Panc1 (cell line): ENCODE measurements at regions not wholly inside any gene's neighbourhood (a gene's known extent, or its start where the extent isn't known, plus 50 kb on each side); places are given as distances from the start of the nearest gene placed in this dataset.
"Not testable (repeated sequence)": the region's sequence is repeated elsewhere in the genome, so short reads cannot be mapped to it uniquely, and the experiment has no call there.

ENCODE experiments used
- CTCF ChIP-seq: fragments of 450-650 bp; IDR thresholded peaks from 2 replicates; pipeline ENCODE4 v1.5.1; 2017; ENCODE audit warnings: mild to moderate bottlenecking
- POLR2AphosphoS5 ChIP-seq: IDR thresholded peaks from 2 replicates; pipeline ENCODE4 v1.6.1; 2012; ENCODE audit warnings: mild to moderate bottlenecking, low read depth, low read length, moderate library complexity
- REST ChIP-seq, 2 experiments: IDR thresholded peaks; 2 replicates each; pipeline ENCODE4 v1.6.1; 2011 to 2012; ENCODE audit warnings: low read depth in 2 of 2, control low read depth in 1 of 2, low read length in 1 of 2, mild to moderate bottlenecking in 1 of 2, moderate library complexity in 1 of 2; ENCODE audit not compliant: insufficient read depth in 1 of 2
- SIN3A ChIP-seq: IDR thresholded peaks from 2 replicates; pipeline ENCODE4 v1.6.1; 2012; ENCODE audit warnings: low read depth, mild to moderate bottlenecking, low read length, moderate library complexity, borderline replicate concordance; ENCODE audit not compliant: insufficient read depth
- TCF7L2 ChIP-seq: IDR thresholded peaks from 2 replicates; pipeline ENCODE4 v1.6.1; 2011; ENCODE audit warnings: mild to moderate bottlenecking, low read depth, low read length, inconsistent platforms

GRCh38 chr1:223024486-223024885, 118.6 kb downstream of the TLR5 start:
- not testable (repeated sequence) for TF ChIP-seq CTCF; POLR2AphosphoS5; SIN3A; REST (IDR thresholded peaks at IDR 0.05; ENCODE audit: insufficient read depth in 1 of 2, low read depth in 2 of 2, low read length in 1 of 2); TCF7L2
